GM21390 (cell line): ENCODE measurements at regions not wholly inside any gene's neighbourhood (a gene's known extent, or its start where the extent isn't known, plus 50 kb on each side); places are given as distances from the start of the nearest gene placed in this dataset.

Experiments
- ATAC-seq: cut with Tn5 transposase; IDR thresholded peaks from one replicate; pipeline ENCODE4 v1.9.1; 2021; ENCODE audit not compliant: unreplicated experiment

DNA sequence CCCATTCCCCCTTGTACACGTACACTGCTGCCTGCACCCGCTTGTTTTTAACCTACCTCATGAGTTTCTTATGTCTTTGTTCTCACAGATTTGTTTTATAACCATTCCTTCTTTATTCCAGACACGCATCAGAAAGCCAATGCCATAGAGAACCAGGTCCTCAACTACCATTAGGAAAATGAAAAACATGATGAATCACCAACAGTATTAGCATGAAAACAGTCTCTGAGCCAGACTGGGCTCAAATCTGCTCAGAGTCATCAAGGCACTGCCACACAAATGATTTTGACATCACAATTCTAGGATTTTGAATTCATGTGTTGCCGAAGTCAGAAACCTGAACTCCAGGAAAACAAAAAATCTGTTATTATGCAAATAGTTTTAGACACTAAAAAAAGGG, 394.1 kb upstream of the GRIA1 start:
- ATAC-seq: no peak

DNA sequence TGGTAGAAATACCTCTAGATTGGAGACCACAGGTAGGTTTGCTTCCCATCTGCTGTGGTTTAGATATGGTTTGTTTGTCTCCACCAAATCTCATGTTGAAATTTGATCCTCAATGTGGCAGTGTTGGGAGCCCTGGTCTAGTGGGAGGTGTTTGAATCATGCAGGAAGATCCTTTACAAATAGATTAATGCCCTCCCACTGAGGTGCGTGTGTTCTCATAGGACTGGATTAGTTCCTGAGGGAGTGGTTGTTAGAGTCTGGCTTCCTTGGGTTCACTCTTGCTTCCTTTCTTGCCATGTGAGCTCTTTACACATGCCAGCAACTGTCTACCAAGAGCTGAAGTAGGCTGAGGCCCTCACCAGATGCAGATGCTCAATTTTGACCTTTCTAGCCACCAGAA, 391.1 kb upstream of the GRIA1 start:
- ATAC-seq: no peak

GRCh38 chr5:153101235-153102180, 389.0 kb upstream of the GRIA1 start:
- no peak for ATAC-seq

DNA sequence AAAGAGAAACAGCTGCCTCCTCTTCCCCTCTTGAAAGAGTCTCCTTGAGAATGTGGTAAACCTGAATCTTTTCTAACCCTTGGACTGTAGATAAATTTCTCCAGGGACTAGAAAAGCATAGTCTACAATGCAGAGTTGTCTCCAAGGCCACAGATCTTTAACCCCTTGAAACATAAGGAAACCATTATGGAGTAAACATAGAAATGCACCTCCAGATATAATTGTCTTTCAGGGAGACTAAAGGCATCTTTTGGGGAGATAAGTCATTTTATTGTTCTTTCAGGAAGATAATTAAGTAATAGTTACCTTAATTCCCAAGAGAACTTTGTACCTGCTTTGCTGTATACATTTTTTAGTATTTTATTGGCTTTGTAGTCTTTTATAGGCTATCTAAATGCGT, 373.6 kb upstream of the GRIA1 start:
- no peak for ATAC-seq

GRCh38 chr5:153118018-153118417, 372.5 kb upstream of the GRIA1 start:
- no peak for ATAC-seq

DNA sequence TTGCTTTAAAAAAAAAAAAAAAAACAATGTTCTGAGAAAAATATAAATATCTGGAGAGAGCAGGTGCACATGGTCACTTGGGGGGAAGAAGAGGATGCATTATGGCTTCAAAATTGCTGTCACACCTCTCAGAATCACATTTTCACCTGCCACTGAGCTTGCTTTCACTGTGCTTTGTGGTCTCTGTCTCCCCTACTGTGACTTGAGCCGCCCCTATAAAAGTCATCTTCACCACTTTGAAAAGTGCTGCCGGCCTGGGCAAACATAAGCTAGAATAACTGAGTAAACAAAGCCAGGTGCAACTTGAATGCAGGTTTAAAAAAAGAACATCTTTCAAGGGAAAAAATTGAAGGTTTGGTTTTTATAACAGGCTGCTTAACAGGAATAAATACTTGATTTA, 368.1 kb upstream of the GRIA1 start:
- ATAC-seq: no peak

- no peak for ATAC-seq
Observed at GRCh38 chr5:153130296-153130695, 360.2 kb upstream of the GRIA1 start.

DNA sequence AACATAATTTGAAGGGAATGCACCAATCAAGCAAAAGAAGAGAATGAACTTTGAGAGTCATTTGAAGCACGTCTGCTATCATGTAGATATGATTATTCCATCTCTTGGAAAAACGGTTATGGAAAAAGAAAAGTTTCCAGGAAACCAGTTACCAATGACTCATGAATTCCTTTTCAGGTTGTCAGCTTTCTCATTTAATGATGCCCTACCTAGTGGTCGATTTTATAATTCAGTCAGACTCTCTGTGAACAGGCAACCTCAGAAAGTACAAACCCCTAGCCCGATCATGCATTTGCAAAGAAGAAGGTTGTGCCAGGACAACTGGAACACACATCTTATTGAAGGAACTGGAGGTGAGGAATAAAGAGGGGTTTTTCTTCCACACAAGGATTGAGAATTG, 355.1 kb upstream of the GRIA1 start:
- ATAC-seq: no peak

DNA sequence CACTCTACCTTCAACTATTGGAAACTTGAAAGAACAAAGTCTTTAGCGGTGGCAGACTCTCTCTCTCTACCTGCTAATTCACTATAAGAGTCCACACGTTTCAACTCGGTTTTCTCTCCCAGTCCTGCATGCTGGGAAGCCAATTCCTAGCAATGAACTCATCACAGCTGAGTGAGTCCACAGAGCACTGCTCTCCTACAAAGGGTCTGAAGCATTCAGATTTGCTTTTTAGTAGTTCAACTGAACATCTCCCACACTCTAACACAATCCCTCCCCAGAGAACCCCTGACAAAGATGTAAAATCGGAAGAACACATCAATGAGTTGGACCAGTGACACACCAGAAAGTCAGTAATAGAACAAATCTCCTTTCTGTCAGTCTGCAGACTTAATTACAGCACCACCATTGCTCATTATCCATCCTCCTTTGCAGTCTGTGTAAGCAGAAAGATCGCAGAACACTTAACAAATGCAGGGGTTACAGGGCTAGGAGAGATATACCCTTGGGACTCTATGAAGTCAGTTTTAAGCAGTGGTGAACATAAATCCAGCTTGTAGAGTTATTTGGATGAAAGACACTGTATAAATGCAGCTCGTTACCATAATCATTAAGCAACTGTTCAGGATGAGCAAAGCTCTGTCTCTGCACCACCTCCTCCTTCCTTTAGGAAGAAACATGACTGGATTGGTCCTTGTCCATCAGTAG, 353.4 kb upstream of the GRIA1 start:
- no peak for ATAC-seq

DNA sequence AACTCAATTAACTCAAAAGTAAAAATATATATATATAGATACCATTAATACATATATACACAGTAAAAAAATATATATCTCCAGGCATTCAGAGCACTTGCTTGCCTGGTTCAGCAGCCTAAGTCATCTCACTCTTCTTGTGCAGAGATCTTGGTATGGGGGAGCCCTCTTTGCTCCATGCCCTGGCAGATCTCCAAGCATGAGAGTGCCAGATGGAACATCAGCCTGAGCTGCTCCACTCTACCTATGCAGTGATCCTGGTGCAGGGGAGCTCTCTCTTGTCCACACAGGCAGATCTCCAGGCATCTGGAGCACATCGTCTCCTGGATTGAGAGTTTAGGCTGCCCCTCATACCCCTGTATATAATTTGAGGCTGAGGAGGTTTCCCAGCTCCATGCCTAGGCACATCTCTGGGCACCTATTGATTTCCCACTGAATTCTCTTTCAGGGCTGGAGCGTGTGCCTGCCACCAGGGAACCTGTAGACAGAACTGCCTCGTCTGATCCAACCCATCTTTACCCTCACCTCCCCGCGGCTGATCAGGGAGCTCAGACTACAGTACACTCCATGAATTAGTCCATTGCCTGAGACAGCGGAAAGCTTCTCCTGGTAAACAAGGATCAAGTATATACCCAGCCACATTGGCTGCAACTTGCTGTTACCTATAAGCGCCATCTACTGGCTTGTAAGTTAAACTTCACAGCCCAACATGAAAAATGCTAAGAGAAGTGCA, 342.4 kb upstream of the GRIA1 start:
- ATAC-seq: peak; percentile 88

DNA sequence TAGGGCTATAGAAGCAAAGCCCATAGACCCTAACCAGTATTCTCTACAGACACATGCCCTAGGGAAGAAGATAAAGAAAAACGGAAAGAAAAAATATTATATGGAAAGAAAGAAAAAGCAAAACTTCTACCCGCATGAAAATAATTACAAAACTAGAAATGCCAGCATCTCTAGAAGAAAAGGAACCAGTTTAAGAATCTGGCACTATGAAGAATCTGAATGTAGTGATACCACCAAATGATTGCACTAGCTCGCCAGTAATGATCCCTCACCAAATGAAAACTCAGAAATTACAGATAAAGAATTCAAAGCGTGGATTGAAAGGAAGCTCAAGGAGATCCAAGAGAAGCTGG, 341.9 kb upstream of the GRIA1 start:
- no peak for ATAC-seq

GRCh38 chr5:153151558-153151957, 338.9 kb upstream of the GRIA1 start:
- ATAC-seq: no peak

DNA sequence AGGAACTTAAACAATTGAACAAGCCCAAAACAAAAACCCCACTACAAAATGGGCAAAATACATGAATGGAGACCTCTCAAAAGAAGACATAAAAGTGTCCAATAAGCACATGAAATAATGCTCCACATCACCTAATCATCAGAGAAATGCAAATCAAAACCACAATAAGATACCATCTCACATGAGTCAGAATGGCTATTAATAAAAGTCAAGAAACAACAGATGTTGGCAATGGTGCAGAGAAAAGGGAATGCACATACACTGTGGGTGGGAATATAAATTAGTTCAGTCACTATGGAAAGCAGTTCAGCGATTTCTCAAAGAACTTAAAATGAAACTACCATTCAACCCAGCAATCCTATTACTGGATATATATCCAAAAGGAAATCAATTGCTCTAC, 337.4 kb upstream of the GRIA1 start:
- no peak for ATAC-seq

GRCh38 chr5:153157156-153157555, 333.3 kb upstream of the GRIA1 start:
- no peak for ATAC-seq

- no peak for ATAC-seq
Observed at GRCh38 chr5:153158608-153159007, 331.9 kb upstream of the GRIA1 start.

DNA sequence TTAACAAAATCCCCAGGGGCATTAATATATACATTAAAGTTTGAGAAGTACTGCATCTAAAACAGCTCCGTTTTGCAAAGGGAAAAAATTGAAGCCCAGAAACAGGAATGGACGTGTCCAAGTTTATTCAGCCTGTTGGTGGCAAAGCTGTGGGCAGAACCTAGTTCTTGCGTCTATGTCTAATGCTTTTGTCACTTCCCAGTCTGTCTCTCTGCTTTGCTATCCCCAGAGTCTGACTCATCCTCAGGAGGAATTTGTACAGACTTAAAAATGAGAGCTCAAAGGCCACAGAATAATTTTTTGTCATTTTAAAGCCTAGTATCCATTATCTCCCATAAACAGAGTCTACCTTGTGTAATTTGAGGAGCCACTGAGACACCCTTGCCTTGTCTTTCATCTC, 330.9 kb upstream of the GRIA1 start:
- no peak for ATAC-seq

GRCh38 chr5:153168241-153168640, 322.2 kb upstream of the GRIA1 start:
- no peak for ATAC-seq

GRCh38 chr5:153187503-153187902, 303.0 kb upstream of the GRIA1 start:
- ATAC-seq: no peak

DNA sequence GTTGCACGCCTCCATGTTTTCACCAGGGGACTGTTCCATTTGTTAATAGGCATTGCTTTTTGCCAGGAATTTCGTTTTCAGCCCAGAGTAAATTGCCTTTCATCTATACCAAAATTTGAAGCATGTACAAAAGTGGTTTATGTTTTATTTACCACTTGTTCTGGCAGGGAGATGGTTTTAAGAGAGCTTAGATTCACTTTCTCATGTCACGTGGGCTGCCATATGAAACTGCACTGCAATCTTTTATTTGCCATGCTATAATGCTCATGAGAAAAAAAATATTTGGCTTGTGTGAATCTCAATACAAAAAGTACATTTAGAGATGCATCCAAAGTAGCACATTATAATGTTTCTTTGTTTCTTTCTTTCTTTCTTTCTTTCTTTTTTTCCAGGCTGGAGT, 284.1 kb upstream of the GRIA1 start:
- no peak for ATAC-seq

GRCh38 chr5:153209016-153209415, 281.5 kb upstream of the GRIA1 start:
- no peak for ATAC-seq

DNA sequence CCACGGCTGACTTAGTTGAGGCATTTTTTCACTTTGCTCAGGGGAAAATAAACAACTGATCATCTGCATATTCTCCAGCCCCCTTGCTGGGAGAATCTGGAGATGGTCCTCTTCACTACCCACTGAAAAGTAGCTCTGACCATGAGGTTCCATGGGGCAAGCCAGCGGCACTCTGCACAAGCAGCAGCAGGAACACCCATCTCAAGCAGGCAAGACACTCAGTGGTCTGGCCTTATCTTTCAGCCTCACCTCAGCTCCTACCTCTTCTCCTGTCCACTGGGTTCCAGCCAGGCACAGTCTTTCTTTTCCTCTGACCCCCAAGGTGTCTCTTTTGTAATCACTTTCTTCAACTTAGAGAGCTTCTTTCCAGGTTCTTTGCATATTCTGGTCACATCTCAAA, 280.8 kb upstream of the GRIA1 start:
- ATAC-seq: no peak

- ATAC-seq: no peak
Observed at GRCh38 chr5:153211076-153211475, 279.4 kb upstream of the GRIA1 start.
